Endothelial cell of umbilical vein (primary cell): ENCODE measurements at regions not wholly inside any gene's neighbourhood (a gene's known extent, or its start where the extent isn't known, plus 50 kb on each side); places are given as distances from the start of the nearest gene placed in this dataset.

Source experiments
- BruUV-seq: library from RNA; stranded (reverse); fragments of 400-500 nt; replicated peaks from 2 replicates; lab custom pipeline; 2021; lab: Mats Ljungman, UMichigan
- CTCF ChIA-PET: fragments of 300-600, 350-600 bp; sonication (Branson Sonifier 250); formaldehyde crosslinking; loops from one replicate; lab custom pipeline; 2021; ENCODE audit warnings: antibody characterized with exemption, inconsistent platforms; lab: Charles Lee
- POLR2A ChIA-PET: fragments of 300-600, 350-600 bp; sonication (Branson Sonifier 250); formaldehyde crosslinking; loops from one replicate; lab custom pipeline; 2021; ENCODE audit warnings: antibody characterized with exemption, inconsistent platforms; lab: Charles Lee
- DNase-seq: peaks from one replicate; pipeline ENCODE4 v3.0.0-alpha.2; 2011; ENCODE audit warnings: low read depth, low spot score
- FAIRE-seq: peaks from 2 replicates; lab custom pipeline; 2011; peaks lifted over from hg19 to GRCh38; lab: Jason Lieb, UNC
- H2AFZ ChIP-seq: 2 replicates; pipeline ENCODE4 v1.6.0; 2012; ENCODE audit warnings: low read depth, low read length, control low read depth, inconsistent platforms
- H3K27ac ChIP-seq: 2 replicates; pipeline ENCODE4 v1.5.1; 2011; ENCODE audit warnings: low read depth, mild to moderate bottlenecking, control low read depth, low read length, moderate library complexity; ENCODE audit not compliant: insufficient read depth
- H3K27me3 ChIP-seq, 2 experiments: 2 replicates each; pipeline versions ENCODE4 v1.6.0 to v1.6.1; 2011; ENCODE audit warnings: low read length in 2 of 2, mixed read lengths in 1 of 2; ENCODE audit not compliant: control insufficient read depth in 2 of 2, insufficient read depth in 2 of 2
- H3K36me3 ChIP-seq, 2 experiments: 2 replicates in 1 of 2; 3 replicates in 1 of 2; pipeline ENCODE4 v1.5.1; 2011; ENCODE audit warnings: low read length in 2 of 2, mild to moderate bottlenecking in 1 of 2, moderate library complexity in 1 of 2; ENCODE audit not compliant: control insufficient read depth in 2 of 2, insufficient read depth in 2 of 2; ENCODE audit errors: extremely low read depth in 1 of 2
- H3K4me1 ChIP-seq: 3 replicates; pipeline ENCODE4 v1.5.1; 2011; ENCODE audit warnings: mild to moderate bottlenecking, low read length; ENCODE audit not compliant: control insufficient read depth, insufficient read depth; ENCODE audit errors: extremely low read depth
- H3K4me2 ChIP-seq: 2 replicates; pipeline ENCODE4 v1.6.1; 2011; ENCODE audit warnings: low read length, control low read depth, mixed read lengths; ENCODE audit not compliant: insufficient read depth
- H3K4me3 ChIP-seq, 3 experiments: fragments of 200-600 bp in 1 of 3; sonication (generic), shearing (Covaris generic) in 1 of 3; replicated peaks in 1 of 3; 2 replicates each; pipeline ENCODE4 v1.5.1; 2011 to 2016; ENCODE audit warnings: control low read depth in 3 of 3, low read length in 3 of 3, mild to moderate bottlenecking in 2 of 3, inconsistent platforms in 1 of 3, low read depth in 1 of 3, moderate library complexity in 1 of 3; ENCODE audit not compliant: insufficient read depth in 1 of 3
- H3K79me2 ChIP-seq: 2 replicates; pipeline ENCODE4 v1.6.0; 2012; ENCODE audit warnings: low read length, inconsistent platforms; ENCODE audit not compliant: control insufficient read depth, insufficient read depth
- H3K9ac ChIP-seq: replicated peaks from 2 replicates; pipeline ENCODE3; 2011; ENCODE audit warnings: low read length, control low read depth; ENCODE audit not compliant: insufficient read depth; ENCODE audit errors: extremely low read depth
- H3K9me1 ChIP-seq: replicated peaks from 3 replicates; pipeline ENCODE4 v1.6.0; 2011; ENCODE audit warnings: mild to moderate bottlenecking, low read length; ENCODE audit not compliant: control insufficient read depth, insufficient read depth; ENCODE audit errors: extremely low read depth
- H3K9me3 ChIP-seq: replicated peaks from 2 replicates; pipeline ENCODE4 v1.5.1; 2012; ENCODE audit warnings: low read length, inconsistent platforms; ENCODE audit not compliant: control insufficient read depth, insufficient read depth
- H4K20me1 ChIP-seq: replicated peaks from 2 replicates; pipeline ENCODE3; 2011; ENCODE audit warnings: mild to moderate bottlenecking, low read length; ENCODE audit not compliant: control insufficient read depth, insufficient read depth; ENCODE audit errors: extremely low read depth
- CTCF ChIP-seq, 2 donors: IDR thresholded peaks; 1 replicate in 1 of 2; 2 replicates in 1 of 2; pipeline ENCODE4 v1.5.1; 2011; ENCODE audit warnings: low read length in 2 of 2, mild to moderate bottlenecking in 2 of 2, moderate library complexity in 2 of 2, control low read depth in 1 of 2, inconsistent platforms in 1 of 2, low read depth in 1 of 2; ENCODE audit not compliant: insufficient read depth in 1 of 2; ENCODE audit errors: extremely low read depth in 1 of 2
- EZH2 ChIP-seq: IDR thresholded peaks from 2 replicates; pipeline ENCODE4 v1.6.1; 2012; ENCODE audit warnings: borderline replicate concordance, low read depth, mild to moderate bottlenecking, moderate library complexity, low read length, inconsistent platforms; ENCODE audit not compliant: severe bottlenecking
- FOS ChIP-seq: IDR thresholded peaks from 2 replicates; pipeline ENCODE4 v1.6.1; 2011; ENCODE audit warnings: mild to moderate bottlenecking, low read length, moderate library complexity, borderline replicate concordance; ENCODE audit not compliant: insufficient read depth
- GATA2 ChIP-seq: IDR thresholded peaks from 2 replicates; pipeline ENCODE4 v1.7.0; 2011; ENCODE audit warnings: low read depth, mild to moderate bottlenecking, moderate library complexity, mixed read lengths, low read length; ENCODE audit not compliant: insufficient read length, insufficient read depth
- JUN ChIP-seq: IDR thresholded peaks from 2 replicates; pipeline ENCODE4 v1.6.1; 2011; ENCODE audit warnings: borderline replicate concordance, low read depth; ENCODE audit not compliant: insufficient read length, insufficient read depth
- MAX ChIP-seq: IDR thresholded peaks from 2 replicates; pipeline ENCODE4 v1.6.1; 2011; ENCODE audit not compliant: insufficient read depth, insufficient read length
- MYC ChIP-seq: IDR thresholded peaks from one replicate; pipeline ENCODE4 v1.6.1; 2011; ENCODE audit warnings: mild to moderate bottlenecking, low read depth, low read length
- POLR2A ChIP-seq: IDR thresholded peaks from 2 replicates; pipeline ENCODE4 v1.6.1; 2012; ENCODE audit warnings: low read depth, mild to moderate bottlenecking, control low read depth, low read length
- POLR2AphosphoS5 ChIP-seq: IDR thresholded peaks from 2 replicates; pipeline ENCODE4 v1.6.1; 2012; ENCODE audit warnings: low read depth, mild to moderate bottlenecking, control low read depth, low read length, moderate library complexity; ENCODE audit not compliant: insufficient read depth
- dilution Hi-C: fragments of 300-500 bp; cut with MboI; formaldehyde crosslinking; loops from one replicate; pipeline ENCODE4 v1.15.0; 2019; ENCODE audit warnings: low sequenced_read_pairs; ENCODE audit not compliant: extremely low pct_ligation_motif_present
- intact Hi-C: fragments of 100-400 bp; cut with micrococcal nuclease; formaldehyde crosslinking; loops from one replicate; pipeline ENCODE4 v1.10.0; 2022

- Histone ChIP-seq H3K4me2 (no peak overlapping the region), H3K9me1 (no peaks in the 10 kb centered on the region), H3K9me3 (no peaks in the 10 kb centered on the region), H3K4me1 (peaks cover 46% of the 10 kb centered on the region), H3K27ac (no peak overlapping the region), H3K9ac (no peak overlapping the region), H3K79me2 (peaks cover 20% of the 10 kb centered on the region), H3K27me3 (no peaks in the 10 kb centered on the region), H3K36me3 (no peaks in the 10 kb centered on the region), H4K20me1 (no peaks in the 10 kb centered on the region), H2AFZ (no peak overlapping the region), H3K4me3 (no peak overlapping the region)
- POLR2A ChIA-PET: no interaction called here
- FAIRE-seq (no peak), DNase-seq (no peak)
- TF ChIP-seq MYC: no peak
- no peak for TF ChIP-seq EZH2
- no peak for TF ChIP-seq FOS
- no peak for TF ChIP-seq JUN
- TF ChIP-seq GATA2: no peak
- TF ChIP-seq MAX: no peak
- no peak for TF ChIP-seq POLR2AphosphoS5
- no peak for TF ChIP-seq POLR2A
- TF ChIP-seq CTCF (IDR thresholded peaks at IDR 0.05; ENCODE audit: extremely low read depth in 1 of 2, insufficient read depth in 1 of 2, low read depth in 1 of 2, low read length in 2 of 2): no peak
- dilution Hi-C loops: no loop called here
- intact Hi-C loops: no loop called here
- BruUV-seq: no TSS peak
- CTCF ChIA-PET: no interaction called here
Measured at GRCh38 chr17:77393274-77393600, 252.5 kb downstream of the SEC14L1 start.
